HCT116 (cell line): ENCODE measurements at regions not wholly inside any gene's neighbourhood (a gene's known extent, or its start where the extent isn't known, plus 50 kb on each side); places are given as distances from the start of the nearest gene placed in this dataset.

ENCODE experiments used
- ATAC-seq: fragments of 200-7000 bp; cut with Tn5 transposase; 2 replicates; pipeline ENCODE4 v1.9.1; 2020; ENCODE audit warnings: mild to moderate bottlenecking, moderate library complexity
- BruUV-seq: library from RNA; stranded (reverse); fragments of 400-500 nt; replicated peaks from 2 replicates; lab custom pipeline; 2021; lab: Mats Ljungman, UMichigan
- CTCF ChIA-PET: fragments of 300-600 bp; sonication (Branson Sonifier 250); formaldehyde crosslinking; loops from one replicate; lab custom pipeline; 2021; ENCODE audit warnings: antibody characterized with exemption; lab: Charles Lee
- POLR2A ChIA-PET: fragments of 300-600, 350-600 bp; sonication (Branson Sonifier 250); formaldehyde crosslinking; loops from one replicate; lab custom pipeline; 2021; ENCODE audit warnings: antibody characterized with exemption; lab: Charles Lee
- RAD21 ChIA-PET, 2 experiments: fragments of 300-600 bp; sonication (Branson Sonifier 250); formaldehyde crosslinking; loops; one replicate each; lab custom pipeline; 2023; ENCODE audit warnings: low total read pairs in 2 of 2; ENCODE audit not compliant: uncharacterized antibody in 2 of 2, unreplicated experiment in 2 of 2, low non-redundant PET in 1 of 2; lab: Charles Lee
- DNase-seq: peaks from one replicate; pipeline ENCODE4 v3.0.0-alpha.2; 2010; ENCODE audit warnings: low read depth, low spot score
- H2AFZ ChIP-seq: fragments of 200-600 bp; shearing (Covaris generic), sonication (generic); 2 replicates; pipeline ENCODE4 v1.6.1; 2017; ENCODE audit warnings: low read depth, mixed run types, mixed read lengths, antibody characterized with exemption, low read length; ENCODE audit not compliant: poor library complexity, severe bottlenecking
- H3K27ac ChIP-seq: 2 replicates; pipeline ENCODE4 v1.5.1; 2012; ENCODE audit warnings: low read depth, low read length
- H3K27me3 ChIP-seq: fragments of 200-600 bp; sonication (generic); 2 replicates; pipeline ENCODE4 v1.6.1; 2016; ENCODE audit warnings: mixed run types, low read length, mixed read lengths; ENCODE audit not compliant: insufficient read depth
- H3K36me3 ChIP-seq, 2 experiments: fragments of 200-500 bp in 1 of 2; fragments of 200-600 bp in 1 of 2; sonication (Bioruptor generic) in 1 of 2; sonication (generic) in 1 of 2; 2 replicates each; pipeline versions ENCODE4 v1.5.1 to v1.6.1; 2014 to 2016; ENCODE audit warnings: low read length in 2 of 2, inconsistent platforms in 1 of 2, mixed read lengths in 1 of 2, mixed run types in 1 of 2; ENCODE audit not compliant: insufficient read depth in 2 of 2, control insufficient read depth in 1 of 2
- H3K4me1 ChIP-seq, 2 experiments: fragments of 200-600 bp in 1 of 2; sonication (generic) in 1 of 2; 2 replicates each; pipeline versions ENCODE4 v1.5.1 to v1.6.1; 2012 to 2017; ENCODE audit warnings: low read length in 2 of 2, inconsistent platforms in 1 of 2, mild to moderate bottlenecking in 1 of 2, mixed read lengths in 1 of 2, mixed run types in 1 of 2, moderate library complexity in 1 of 2; ENCODE audit not compliant: insufficient read depth in 2 of 2, control insufficient read depth in 1 of 2
- H3K4me2 ChIP-seq: fragments of 200-600 bp; sonication (generic); 2 replicates; pipeline ENCODE4 v1.6.1; 2017; ENCODE audit warnings: mixed run types, low read length, mixed read lengths
- H3K4me3 ChIP-seq, 2 experiments: fragments of 200-600 bp in 1 of 2; sonication (generic) in 1 of 2; replicated peaks in 1 of 2; 2 replicates each; pipeline ENCODE4 v1.5.1; 2011 to 2016; ENCODE audit warnings: low read length in 2 of 2, control low read depth in 1 of 2, low read depth in 1 of 2, mild to moderate bottlenecking in 1 of 2, mixed read lengths in 1 of 2, mixed run types in 1 of 2
- H3K79me2 ChIP-seq: fragments of 200-600 bp; sonication (generic); 2 replicates; pipeline ENCODE4 v1.6.1; 2017; ENCODE audit warnings: mild to moderate bottlenecking, mixed run types, low read length, moderate library complexity, mixed read lengths; ENCODE audit not compliant: insufficient read depth
- H3K9ac ChIP-seq: fragments of 200-600 bp; sonication (generic); 2 replicates; pipeline ENCODE4 v1.6.1; 2016; ENCODE audit warnings: low read length, mixed read lengths
- H3K9me2 ChIP-seq: fragments of 200-600 bp; sonication (generic), shearing (Covaris generic); 2 replicates; pipeline ENCODE4 v1.6.1; 2017; ENCODE audit warnings: mixed run types, mild to moderate bottlenecking, moderate library complexity; ENCODE audit not compliant: insufficient read depth
- H3K9me3 ChIP-seq, 2 experiments: fragments of 200-500 bp in 1 of 2; fragments of 200-600 bp in 1 of 2; sonication (Bioruptor generic) in 1 of 2; sonication (generic) in 1 of 2; 2 replicates each; pipeline ENCODE4 v1.6.1; 2014 to 2017; ENCODE audit warnings: low read length in 2 of 2, mixed read lengths in 2 of 2, inconsistent platforms in 1 of 2, low read depth in 1 of 2, mild to moderate bottlenecking in 1 of 2, mixed run types in 1 of 2, moderate library complexity in 1 of 2; ENCODE audit not compliant: control insufficient read depth in 1 of 2, insufficient read depth in 1 of 2
- H4K20me1 ChIP-seq: fragments of 200-600 bp; sonication (generic), shearing (Covaris generic); 2 replicates; pipeline ENCODE4 v1.6.1; 2017; ENCODE audit warnings: mixed run types, mild to moderate bottlenecking, moderate library complexity; ENCODE audit not compliant: insufficient read depth
- CBX3 ChIP-seq: IDR thresholded peaks from 2 replicates; pipeline ENCODE4 v1.6.1; 2012; ENCODE audit warnings: low read depth
- CTCF ChIP-seq, 3 experiments: fragments of 200-600 bp in 1 of 3; sonication (generic) in 1 of 3; IDR thresholded peaks in 2 of 3; conservative IDR thresholded peaks in 1 of 3; 2 replicates each; pipeline ENCODE4 v1.5.1; 2012 to 2017; ENCODE audit warnings: low read depth in 2 of 3, low read length in 2 of 3, antibody characterized with exemption in 1 of 3, borderline replicate concordance in 1 of 3, control low read depth in 1 of 3, mild to moderate bottlenecking in 1 of 3, mixed read lengths in 1 of 3, mixed run types in 1 of 3, moderate library complexity in 1 of 3; ENCODE audit not compliant: insufficient read depth in 1 of 3
- ELF1 ChIP-seq: IDR thresholded peaks from 2 replicates; pipeline ENCODE4 v1.6.1; 2012; ENCODE audit warnings: low read depth, borderline replicate concordance
- JUND ChIP-seq: IDR thresholded peaks from 2 replicates; pipeline ENCODE4 v1.6.1; 2012
- POLR2A ChIP-seq: IDR thresholded peaks from 2 replicates; pipeline ENCODE4 v1.7.0; 2011; ENCODE audit warnings: borderline replicate concordance; ENCODE audit not compliant: insufficient read depth, insufficient read length; ENCODE audit errors: extremely low read depth
- RAD21 ChIP-seq: IDR thresholded peaks from 2 replicates; pipeline ENCODE4 v1.6.1; 2012; ENCODE audit warnings: low read depth, mild to moderate bottlenecking
- SIN3A ChIP-seq: IDR thresholded peaks from 2 replicates; pipeline ENCODE4 v1.6.1; 2012; ENCODE audit warnings: low read depth
- TCF7L2 ChIP-seq: IDR thresholded peaks from 2 replicates; pipeline ENCODE4 v1.7.0; 2011; ENCODE audit warnings: borderline replicate concordance, inconsistent platforms; ENCODE audit not compliant: insufficient read depth, insufficient read length; ENCODE audit errors: extremely low read depth
- ZNF274 ChIP-seq: fragments of 200-500 bp; sonication (Bioruptor generic); IDR thresholded peaks from 2 replicates; pipeline ENCODE4 v1.6.1; 2014; ENCODE audit warnings: mild to moderate bottlenecking, low read depth, low read length, inconsistent platforms
- intact Hi-C: fragments of 100-400 bp; cut with micrococcal nuclease; formaldehyde crosslinking; loops from 2 replicates; pipeline ENCODE4 v1.10.0; 2022

- Histone ChIP-seq H3K4me1 (no peaks in the 10 kb centered on the region), H3K9me3 (no peaks in the 10 kb centered on the region), H3K9ac (no peak overlapping the region), H3K79me2 (no peaks in the 10 kb centered on the region), H3K4me3 (no peak overlapping the region), H4K20me1 (no peaks in the 10 kb centered on the region), H3K27ac (no peak overlapping the region), H3K36me3 (no peaks in the 10 kb centered on the region), H3K4me2 (no peak overlapping the region), H3K9me2 (no peaks in the 10 kb centered on the region), H3K27me3 (peaks cover 18% of the 10 kb centered on the region), H2AFZ (no peak overlapping the region)
- POLR2A ChIA-PET: no interaction called here
- no peak for ATAC-seq
- no peak for DNase-seq
- BruUV-seq: no TSS peak
- RAD21 ChIA-PET: no interaction called here
- intact Hi-C loops: no loop called here
- CTCF ChIA-PET: no interaction called here
- TF ChIP-seq CBX3 (no peak), POLR2A (no peak), ELF1 (no peak), TCF7L2 (no peak), JUND (no peak), SIN3A (no peak)
- TF ChIP-seq, all 23 proteins: peak for 0
These were observed 56.8 kb upstream of the ACAN start for GRCh38 chr15:88746451-88746850.

- Histone ChIP-seq H3K9ac (no peak overlapping the region), H3K27me3 (peaks cover 18% of the 10 kb centered on the region), H3K36me3 (no peaks in the 10 kb centered on the region), H4K20me1 (no peaks in the 10 kb centered on the region), H3K9me3 (no peaks in the 10 kb centered on the region), H3K79me2 (no peaks in the 10 kb centered on the region), H2AFZ (no peak overlapping the region), H3K27ac (no peak overlapping the region), H3K4me3 (no peak overlapping the region), H3K9me2 (no peaks in the 10 kb centered on the region), H3K4me2 (no peak overlapping the region), H3K4me1 (no peaks in the 10 kb centered on the region)
- CTCF ChIA-PET: no interaction called here
- intact Hi-C loops: no loop called here
- BruUV-seq: no TSS peak
- no peak for DNase-seq
- TF ChIP-seq CTCF (IDR thresholded peaks at IDR 0.05 in 2 of 3, conservative IDR thresholded peaks at IDR 0.05 in 1 of 3; ENCODE audit: borderline replicate concordance in 1 of 3, insufficient read depth in 1 of 3, low read depth in 2 of 3, low read length in 2 of 3) (no peak), ELF1 (no peak), POLR2A (no peak), RAD21 (no peak; the same call in 1 of the 2 replicates), ZNF274 (no peak)
- TF ChIP-seq, all 23 proteins: peak for 0
- RAD21 ChIA-PET: no interaction called here
- no peak for ATAC-seq
- POLR2A ChIA-PET: no interaction called here
These were observed 56.1 kb upstream of the ACAN start for GRCh38 chr15:88747111-88747510.
